HL-60 (cell line): ENCODE measurements at regions not wholly inside any gene's neighbourhood (a gene's known extent, or its start where the extent isn't known, plus 50 kb on each side); places are given as distances from the start of the nearest gene placed in this dataset.

ENCODE experiments used
- DNase-seq, 2 experiments: peaks; one replicate each; pipeline ENCODE4 v3.0.0-alpha.2; 2010 to 2020; ENCODE audit warnings: low read depth in 1 of 2, low spot score in 1 of 2
- H3K27ac ChIP-seq: fragments of 250-450 bp; sonication (Bioruptor Pico); replicated peaks from 2 replicates; pipeline ENCODE4 v1.5.1; 2020; ENCODE audit warnings: mild to moderate bottlenecking, moderate library complexity
- H3K27me3 ChIP-seq: fragments of 250-450 bp; sonication (Bioruptor Pico); 2 replicates; pipeline ENCODE4 v1.5.1; 2021; ENCODE audit warnings: mild to moderate bottlenecking, moderate library complexity; ENCODE audit not compliant: insufficient read depth, poor library complexity, severe bottlenecking
- H3K4me3 ChIP-seq: replicated peaks from 2 replicates; pipeline ENCODE4 v1.5.1; 2011; ENCODE audit warnings: mild to moderate bottlenecking, control low read depth, low read length; ENCODE audit not compliant: insufficient read depth
- GABPA ChIP-seq: IDR thresholded peaks from 2 replicates; pipeline ENCODE4 v1.6.1; 2012; ENCODE audit warnings: low read depth
- POLR2AphosphoS5 ChIP-seq: IDR thresholded peaks from 2 replicates; pipeline ENCODE4 v1.6.1; 2012; ENCODE audit warnings: low read depth
- SPI1 ChIP-seq: IDR thresholded peaks from 2 replicates; pipeline ENCODE4 v1.6.1; 2012; ENCODE audit warnings: low read depth, mild to moderate bottlenecking, borderline replicate concordance
- TF ChIP-seq, protein P1 (sequence below): IDR thresholded peaks from 2 replicates; pipeline ENCODE4 v1.6.1; 2012; ENCODE audit warnings: low read depth; ENCODE audit not compliant: insufficient replicate concordance
- TF ChIP-seq, protein P2 (sequence below): IDR thresholded peaks from one replicate; pipeline ENCODE4 v1.5.1; 2011; ENCODE audit warnings: low read length, control low read depth, inconsistent platforms; ENCODE audit not compliant: insufficient read depth

DNA sequence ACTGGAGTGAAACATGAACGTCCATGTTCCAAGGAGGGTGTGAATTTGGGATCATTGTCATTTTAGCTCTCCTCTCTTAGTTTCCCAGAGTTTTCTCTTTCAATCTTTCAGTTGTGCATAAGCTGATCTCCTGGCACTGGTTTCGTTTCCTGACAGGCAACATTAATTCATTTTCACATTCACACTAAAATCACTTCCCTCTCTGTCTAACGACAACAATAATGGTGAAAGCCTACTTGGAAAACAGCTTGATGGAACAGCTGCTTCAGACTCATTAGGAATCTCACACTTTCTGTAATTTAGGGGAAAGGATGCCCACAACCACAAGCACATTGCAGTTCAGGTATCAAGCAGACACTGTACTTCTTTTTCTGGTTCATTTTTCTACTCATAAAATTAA lies 188.6 kb downstream of the TRIM36 start:
- no peak for DNase-seq
- Histone ChIP-seq H3K27me3 (no peaks in the 10 kb centered on the region), H3K4me3 (no peak overlapping the region), H3K27ac (no peak overlapping the region)
- TF ChIP-seq, protein P1, sequence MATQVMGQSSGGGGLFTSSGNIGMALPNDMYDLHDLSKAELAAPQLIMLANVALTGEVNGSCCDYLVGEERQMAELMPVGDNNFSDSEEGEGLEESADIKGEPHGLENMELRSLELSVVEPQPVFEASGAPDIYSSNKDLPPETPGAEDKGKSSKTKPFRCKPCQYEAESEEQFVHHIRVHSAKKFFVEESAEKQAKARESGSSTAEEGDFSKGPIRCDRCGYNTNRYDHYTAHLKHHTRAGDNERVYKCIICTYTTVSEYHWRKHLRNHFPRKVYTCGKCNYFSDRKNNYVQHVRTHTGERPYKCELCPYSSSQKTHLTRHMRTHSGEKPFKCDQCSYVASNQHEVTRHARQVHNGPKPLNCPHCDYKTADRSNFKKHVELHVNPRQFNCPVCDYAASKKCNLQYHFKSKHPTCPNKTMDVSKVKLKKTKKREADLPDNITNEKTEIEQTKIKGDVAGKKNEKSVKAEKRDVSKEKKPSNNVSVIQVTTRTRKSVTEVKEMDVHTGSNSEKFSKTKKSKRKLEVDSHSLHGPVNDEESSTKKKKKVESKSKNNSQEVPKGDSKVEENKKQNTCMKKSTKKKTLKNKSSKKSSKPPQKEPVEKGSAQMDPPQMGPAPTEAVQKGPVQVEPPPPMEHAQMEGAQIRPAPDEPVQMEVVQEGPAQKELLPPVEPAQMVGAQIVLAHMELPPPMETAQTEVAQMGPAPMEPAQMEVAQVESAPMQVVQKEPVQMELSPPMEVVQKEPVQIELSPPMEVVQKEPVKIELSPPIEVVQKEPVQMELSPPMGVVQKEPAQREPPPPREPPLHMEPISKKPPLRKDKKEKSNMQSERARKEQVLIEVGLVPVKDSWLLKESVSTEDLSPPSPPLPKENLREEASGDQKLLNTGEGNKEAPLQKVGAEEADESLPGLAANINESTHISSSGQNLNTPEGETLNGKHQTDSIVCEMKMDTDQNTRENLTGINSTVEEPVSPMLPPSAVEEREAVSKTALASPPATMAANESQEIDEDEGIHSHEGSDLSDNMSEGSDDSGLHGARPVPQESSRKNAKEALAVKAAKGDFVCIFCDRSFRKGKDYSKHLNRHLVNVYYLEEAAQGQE = no peak
- TF ChIP-seq, protein P2, sequence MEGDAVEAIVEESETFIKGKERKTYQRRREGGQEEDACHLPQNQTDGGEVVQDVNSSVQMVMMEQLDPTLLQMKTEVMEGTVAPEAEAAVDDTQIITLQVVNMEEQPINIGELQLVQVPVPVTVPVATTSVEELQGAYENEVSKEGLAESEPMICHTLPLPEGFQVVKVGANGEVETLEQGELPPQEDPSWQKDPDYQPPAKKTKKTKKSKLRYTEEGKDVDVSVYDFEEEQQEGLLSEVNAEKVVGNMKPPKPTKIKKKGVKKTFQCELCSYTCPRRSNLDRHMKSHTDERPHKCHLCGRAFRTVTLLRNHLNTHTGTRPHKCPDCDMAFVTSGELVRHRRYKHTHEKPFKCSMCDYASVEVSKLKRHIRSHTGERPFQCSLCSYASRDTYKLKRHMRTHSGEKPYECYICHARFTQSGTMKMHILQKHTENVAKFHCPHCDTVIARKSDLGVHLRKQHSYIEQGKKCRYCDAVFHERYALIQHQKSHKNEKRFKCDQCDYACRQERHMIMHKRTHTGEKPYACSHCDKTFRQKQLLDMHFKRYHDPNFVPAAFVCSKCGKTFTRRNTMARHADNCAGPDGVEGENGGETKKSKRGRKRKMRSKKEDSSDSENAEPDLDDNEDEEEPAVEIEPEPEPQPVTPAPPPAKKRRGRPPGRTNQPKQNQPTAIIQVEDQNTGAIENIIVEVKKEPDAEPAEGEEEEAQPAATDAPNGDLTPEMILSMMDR = no peak

DNA sequence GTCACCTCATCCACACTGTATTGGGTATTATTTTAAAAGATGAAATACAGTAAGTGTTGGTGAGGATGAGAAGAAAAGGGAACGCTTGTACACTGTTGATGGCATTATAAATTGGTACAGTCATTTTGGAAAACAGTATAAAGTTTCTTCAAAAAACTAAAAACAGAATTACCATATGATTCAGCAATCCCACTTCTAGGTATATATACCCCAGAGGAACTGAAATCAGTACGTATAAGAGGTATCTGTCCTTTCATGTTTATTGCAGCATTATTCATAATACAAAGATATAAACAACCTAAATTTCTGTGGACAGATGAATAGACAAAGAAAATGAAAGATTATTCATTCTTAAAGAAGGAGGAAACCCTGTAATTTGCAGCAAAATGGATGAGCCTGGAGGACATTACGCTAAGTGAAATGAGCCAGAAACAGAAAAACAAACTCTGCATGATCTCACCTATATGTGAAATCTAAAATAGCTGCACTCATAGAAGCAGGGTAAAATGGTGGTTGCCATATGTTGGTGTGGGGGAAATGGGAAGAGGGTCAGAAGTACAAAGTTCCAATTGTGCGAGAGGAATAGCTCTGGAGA lies 191.6 kb downstream of the TRIM36 start:
- TF ChIP-seq GABPA = no peak
- DNase-seq = no peak
- H3K4me3 ChIP-seq = no peak overlapping the region
- no peaks in the 10 kb centered on the region for H3K27me3 ChIP-seq
- H3K27ac ChIP-seq = no peak overlapping the region

DNA sequence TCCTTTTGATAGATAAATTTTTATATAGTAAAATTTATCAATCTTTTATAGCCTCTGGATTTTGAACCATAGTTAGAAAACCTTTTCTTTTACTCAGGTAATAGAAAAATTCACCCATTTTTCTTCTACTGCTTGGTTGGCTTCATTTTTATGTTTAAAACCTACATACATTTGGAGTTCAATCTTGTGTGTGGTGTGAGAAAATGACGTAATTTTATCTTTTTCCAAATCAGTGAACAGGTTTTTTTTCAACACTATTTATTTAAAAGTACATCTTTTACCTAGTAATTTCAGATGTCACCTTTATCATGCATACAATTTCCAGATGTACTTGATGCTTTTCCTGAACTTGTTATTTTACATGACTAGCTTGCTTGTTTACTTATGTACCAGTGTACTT lies 200.2 kb downstream of the TRIM36 start:
- H3K27me3 ChIP-seq = no peaks in the 10 kb centered on the region
- no peak overlapping the region for H3K4me3 ChIP-seq
- H3K27ac ChIP-seq = no peak overlapping the region
- no peak for DNase-seq
- no peak for TF ChIP-seq SPI1
- TF ChIP-seq, protein P1 = no peak
- TF ChIP-seq GABPA = no peak

DNA sequence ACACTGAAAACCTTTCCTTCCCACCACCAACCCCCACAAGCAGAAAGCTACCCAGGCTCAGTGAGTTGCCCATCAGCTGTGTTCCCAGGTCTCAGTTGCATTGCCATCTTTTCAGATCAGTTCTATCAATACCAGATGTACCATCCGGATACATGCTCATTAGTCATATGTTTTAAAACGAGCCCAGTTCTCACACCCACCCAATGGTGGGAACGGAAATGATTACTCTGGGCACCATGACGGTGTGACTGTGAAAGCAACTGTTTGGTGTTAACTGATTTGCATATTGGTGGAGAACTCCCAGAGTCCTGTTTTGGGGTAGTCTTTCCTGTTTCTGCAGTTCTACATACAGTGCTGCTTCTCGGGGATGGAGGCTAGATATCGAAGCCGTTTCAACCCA lies 212.3 kb downstream of the TRIM36 start:
- no peak for TF ChIP-seq POLR2AphosphoS5
- TF ChIP-seq, protein P2 = no peak
- TF ChIP-seq, protein P1 = no peak
- TF ChIP-seq SPI1 = no peak
- no peak for TF ChIP-seq GABPA
- no peak for DNase-seq
- Histone ChIP-seq H3K27ac (no peak overlapping the region), H3K27me3 (no peaks in the 10 kb centered on the region), H3K4me3 (no peak overlapping the region)
